RWPE1 (cell line): ENCODE measurements at regions not wholly inside any gene's neighbourhood (a gene's known extent, or its start where the extent isn't known, plus 50 kb on each side); places are given as distances from the start of the nearest gene placed in this dataset.

ENCODE experiments used
- CTCF ChIA-PET: fragments of 350-600 bp; sonication (Branson Sonifier 250); formaldehyde crosslinking; extraction: SDS; loops from one replicate; lab custom pipeline; 2021; lab: Yijun Ruan, JAX
- POLR2A ChIA-PET: fragments of 400-600 bp; formaldehyde crosslinking; extraction: SDS; loops from one replicate; lab custom pipeline; 2020; ENCODE audit warnings: antibody characterized with exemption; ENCODE audit not compliant: low non-redundant PET; lab: Yijun Ruan, JAX
- DNase-seq: peaks from one replicate; pipeline ENCODE4 v3.0.0; 2012; ENCODE audit warnings: low spot score
- H3K27ac ChIP-seq: fragments of 450-650 bp; 2 replicates; pipeline ENCODE4 v1.5.1; 2017
- CTCF ChIP-seq: fragments of 450-650 bp; conservative IDR thresholded peaks from 2 replicates; pipeline ENCODE4 v1.5.1; 2017; ENCODE audit warnings: low read depth, mild to moderate bottlenecking

GRCh38 chr6:15090745-15091384 lies 155.0 kb upstream of the JARID2 start:
- CTCF ChIA-PET: no interaction called here
- POLR2A ChIA-PET: no interaction called here
- no peak for TF ChIP-seq CTCF
- no peak for DNase-seq
- H3K27ac ChIP-seq: no peak overlapping the region

- POLR2A ChIA-PET: no interaction called here
- no peak for DNase-seq
- no peak for TF ChIP-seq CTCF
- CTCF ChIA-PET: interaction anchor here (0.7 kb wide), 1 partner anchor 172 kb away, joined by 3 read pairs; no protein-coding TSS in a partner anchor
- no peak overlapping the region for H3K27ac ChIP-seq
Measured at GRCh38 chr6:15096894-15097837, 148.7 kb upstream of the JARID2 start.

GRCh38 chr6:15101130-15101529 lies 144.7 kb upstream of the JARID2 start:
- DNase-seq: no peak
- TF ChIP-seq CTCF: no peak
- ChIA-PET POLR2A (interaction anchor here (0.6 kb wide), 1 partner anchor 86 kb away, joined by 7 read pairs; no protein-coding TSS in a partner anchor), CTCF (no interaction called here)
- H3K27ac ChIP-seq: no peak overlapping the region

- no peak overlapping the region for H3K27ac ChIP-seq
- TF ChIP-seq CTCF: no peak
- no peak for DNase-seq
- ChIA-PET POLR2A (no interaction called here), CTCF (no interaction called here)
Measured at GRCh38 chr6:15102241-15102640, 143.6 kb upstream of the JARID2 start.

- no peak overlapping the region for H3K27ac ChIP-seq
- no peak for DNase-seq
Measured at GRCh38 chr6:15106958-15107643, 138.8 kb upstream of the JARID2 start.

More at GRCh38 chr6:15106958-15107643, 138.8 kb upstream of the JARID2 start:
- no peak for TF ChIP-seq CTCF
- CTCF ChIA-PET: no interaction called here
- POLR2A ChIA-PET: interaction anchor here (0.6 kb wide), 1 partner anchor 378 kb away, joined by 3 read pairs; no protein-coding TSS in a partner anchor
